ENCODE measurements at regions not wholly inside any gene's neighbourhood (a gene's known extent, or its start where the extent isn't known, plus 50 kb on each side); places are given as distances from the start of the nearest gene placed in this dataset.

- no peak for DNase-seq
These were observed 336.9 kb upstream of the HTR2A start for GRCh38 chr13:47233734-47234133.

- no peak for DNase-seq
These were observed 335.7 kb upstream of the HTR2A start for GRCh38 chr13:47232516-47232915.

GRCh38 chr13:47230155-47230554 lies 333.3 kb upstream of the HTR2A start:
- no peak for DNase-seq

- no peak for DNase-seq
These were observed 329.7 kb upstream of the HTR2A start for GRCh38 chr13:47226516-47226915.

GRCh38 chr13:47220453-47221140 lies 323.7 kb upstream of the HTR2A start:
- no peak for DNase-seq

GRCh38 chr13:47218611-47219010 lies 321.8 kb upstream of the HTR2A start:
- no peak for DNase-seq

GRCh38 chr13:47216176-47216822 lies 319.4 kb upstream of the HTR2A start:
- DNase-seq, result no peak

- DNase-seq, result no peak
These were observed 318.9 kb upstream of the HTR2A start for GRCh38 chr13:47215736-47216135.

- no peak for DNase-seq
These were observed 316.2 kb upstream of the HTR2A start for GRCh38 chr13:47213047-47213446.

GRCh38 chr13:47211106-47211505 lies 314.3 kb upstream of the HTR2A start:
- DNase-seq, result no peak

- DNase-seq, result no peak
These were observed 309.3 kb upstream of the HTR2A start for GRCh38 chr13:47206111-47206510.

GRCh38 chr13:47190696-47191305 lies 293.9 kb upstream of the HTR2A start:
- no peak for DNase-seq

- DNase-seq, result no peak
These were observed 291.9 kb upstream of the HTR2A start for GRCh38 chr13:47188802-47189201.

GRCh38 chr13:47186471-47186870 lies 289.6 kb upstream of the HTR2A start:
- DNase-seq, result no peak

GRCh38 chr13:47184321-47184720 lies 287.5 kb upstream of the HTR2A start:
- DNase-seq, result no peak

- DNase-seq, result no peak
These were observed 282.5 kb upstream of the HTR2A start for GRCh38 chr13:47179321-47179720.

- peak; percentile 38 for DNase-seq
These were observed 281.5 kb upstream of the HTR2A start for GRCh38 chr13:47178090-47178950.

GRCh38 chr13:47175172-47175866 lies 278.5 kb upstream of the HTR2A start:
- peak; percentile 5 for DNase-seq

- no peak for DNase-seq
These were observed 274.1 kb upstream of the HTR2A start for GRCh38 chr13:47170971-47171370.

GRCh38 chr13:47168618-47169017 lies 271.8 kb upstream of the HTR2A start:
- no peak for DNase-seq

- DNase-seq, result no peak
These were observed 271.2 kb upstream of the HTR2A start for GRCh38 chr13:47168066-47168465.

- DNase-seq, result no peak
These were observed 269.5 kb upstream of the HTR2A start for GRCh38 chr13:47166336-47166735.
